ENCODE measurements at regions not wholly inside any gene's neighbourhood (a gene's known extent, or its start where the extent isn't known, plus 50 kb on each side); places are given as distances from the start of the nearest gene placed in this dataset.

DNA sequence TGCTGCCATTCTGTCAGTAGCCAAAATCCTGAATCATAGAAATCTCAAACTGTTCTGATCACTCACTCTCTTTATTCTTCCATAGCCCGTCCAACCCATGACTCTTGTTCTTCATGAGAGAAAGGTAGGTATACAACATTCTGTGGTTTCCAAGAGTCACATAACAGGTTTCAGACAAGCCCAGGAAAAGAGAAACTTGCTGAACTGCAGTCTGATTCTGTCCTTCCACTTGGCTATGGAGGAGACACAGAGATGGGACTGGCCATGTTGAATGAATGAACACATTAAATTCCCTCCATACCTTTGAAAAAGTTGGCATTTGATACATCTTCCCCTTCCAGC, 880.2 kb upstream of the CELF4 start:
- Histone ChIP-seq H3K27ac (ENCODE audit: low read depth, low read length) (no peak overlapping the region), H3K79me2 (ENCODE audit: control insufficient read depth in 1 of 2, insufficient read depth in 2 of 2, low read length in 2 of 2) (no peaks in the 10 kb centered on the region), H3K4me1 (replicated peaks in 1 of 4; ENCODE audit: control insufficient read depth in 3 of 4, insufficient read depth in 4 of 4, low read length in 3 of 4) (peaks cover 0 to 4% (median 0%) of the 10 kb centered on the region in 4 experiments; a peak in 2 of 7 replicates), H3K36me3 (ENCODE audit: control insufficient read depth in 2 of 4, insufficient read depth in 4 of 4, low read length in 3 of 4) (no peaks in the 10 kb centered on the region), H2BK5ac (ENCODE audit: low read depth, low read length) (no peak overlapping the region), H4K5ac (ENCODE audit: insufficient read length, low read depth, low read length) (no peak overlapping the region), H3K4ac (replicated peaks; ENCODE audit: insufficient read length, low read depth, low read length) (no peak overlapping the region), H2BK15ac (ENCODE audit: low read length) (no peak overlapping the region), H2AFZ (ENCODE audit: low read length) (no peak overlapping the region), H4K91ac (replicated peaks; ENCODE audit: insufficient read length, low read length) (no peak overlapping the region), H3K4me2 (ENCODE audit: insufficient read depth in 1 of 2, low read depth in 2 of 2, low read length in 2 of 2) (no peak overlapping the region), H2BK12ac (ENCODE audit: low read depth, low read length) (no peak overlapping the region), H3K4me3 (ENCODE audit: extremely low read depth in 1 of 4, insufficient read depth in 2 of 4, low read depth in 3 of 4, low read length in 4 of 4) (no peak overlapping the region), H4K20me1 (replicated peaks in 1 of 2; ENCODE audit: control insufficient read depth in 1 of 2, insufficient read depth in 2 of 2, low read length in 2 of 2) (no peaks in the 10 kb centered on the region), H4K8ac (ENCODE audit: extremely low read depth, insufficient read depth, low read length) (no peak overlapping the region), H3K14ac (ENCODE audit: insufficient read length) (no peak overlapping the region), H3K23me2 (ENCODE audit: low read depth, low read length) (no peaks in the 10 kb centered on the region), H3K18ac (ENCODE audit: extremely low read depth, low read length) (no peak overlapping the region), H3K27me3 (replicated peaks in 1 of 4; ENCODE audit: control insufficient read depth in 3 of 4, extremely low read depth in 1 of 4, insufficient read depth in 3 of 4, low read length in 3 of 4) (no peaks in the 10 kb centered on the region), H3K23ac (ENCODE audit: insufficient read length) (no peak overlapping the region), H2BK20ac (ENCODE audit: low read length) (no peak overlapping the region), H3K9ac (replicated peaks in 1 of 4; ENCODE audit: extremely low read depth in 1 of 4, low read depth in 3 of 4, low read length in 3 of 4) (no peak overlapping the region), H2AK5ac (ENCODE audit: low read depth, low read length) (no peak overlapping the region), H3K79me1 (ENCODE audit: low read depth, low read length) (no peaks in the 10 kb centered on the region), H2BK120ac (replicated peaks; ENCODE audit: low read depth, low read length) (no peak overlapping the region), H3K56ac (replicated peaks; ENCODE audit: insufficient read length, low read depth, low read length) (no peak overlapping the region), H3K9me3 (ENCODE audit: insufficient read depth in 2 of 2, low read depth in 1 of 2, low read length in 1 of 2) (no peaks in the 10 kb centered on the region)
- FAIRE-seq (no peak), DNase-seq (ENCODE audit: low read depth in 1 of 2, low spot score in 2 of 2) (no peak)
- CTCF ChIA-PET (ENCODE audit: partially characterized antibody): no interaction called here
- POLR2A ChIA-PET (ENCODE audit: partially characterized antibody): no interaction called here
- 95% methylated on average over 1 of the region's 1 CpG; no CpG with 5 or more reads in 1 of the 2 experiments for WGBS, 2 experiments (ENCODE audit: extremely low coverage in 1 of 2, insufficient coverage in 1 of 2, insufficient read length in 1 of 2, insufficient replicate concordance in 2 of 2, low coverage in 1 of 2, low lambda C conversion rate in 2 of 2, missing lambda C conversion rate in 1 of 2)
- TF ChIP-seq RBBP5 (IDR thresholded peaks at IDR 0.05; ENCODE audit: borderline replicate concordance, low read depth, low read length) (no peak), GABPA (IDR thresholded peaks at IDR 0.05; ENCODE audit: borderline replicate concordance, insufficient read depth, low read length) (no peak), RNF2 (IDR thresholded peaks at IDR 0.05; ENCODE audit: borderline replicate concordance, low read depth, low read length, missing control alignments, poor library complexity, severe bottlenecking) (no peak), JUN (IDR thresholded peaks at IDR 0.05; ENCODE audit: low read depth, low read length) (no peak), EGR1 (IDR thresholded peaks at IDR 0.05; ENCODE audit: borderline replicate concordance, low read depth, low read length) (no peak), SAP30 (IDR thresholded peaks at IDR 0.05; ENCODE audit: insufficient read depth, insufficient replicate concordance, low read length) (no peak), KDM1A (IDR thresholded peaks at IDR 0.05; ENCODE audit: borderline replicate concordance, low read length) (no peak), TEAD4 (IDR thresholded peaks at IDR 0.05; ENCODE audit: low read depth, low read length) (no peak), JUND (IDR thresholded peaks at IDR 0.05; ENCODE audit: low read length) (no peak), MAX (IDR thresholded peaks at IDR 0.05) (no peak)
- TF ChIP-seq, protein P1, sequence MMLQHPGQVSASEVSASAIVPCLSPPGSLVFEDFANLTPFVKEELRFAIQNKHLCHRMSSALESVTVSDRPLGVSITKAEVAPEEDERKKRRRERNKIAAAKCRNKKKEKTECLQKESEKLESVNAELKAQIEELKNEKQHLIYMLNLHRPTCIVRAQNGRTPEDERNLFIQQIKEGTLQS (IDR thresholded peaks at IDR 0.05; ENCODE audit: insufficient read depth, low read depth, low read length): no peak

All from H1 (cell line).